GM23338 (cell line): ENCODE measurements at regions not wholly inside any gene's neighbourhood (a gene's known extent, or its start where the extent isn't known, plus 50 kb on each side); places are given as distances from the start of the nearest gene placed in this dataset.

Experiments used
- EZH2 ChIP-seq: fragments of 200-600 bp; sonication (generic); IDR thresholded peaks from one replicate; pipeline ENCODE4 v1.8.0; 2017; ENCODE audit warnings: antibody characterized with exemption, mild to moderate bottlenecking, low read depth; ENCODE audit not compliant: unreplicated experiment
- EZH2phosphoT487 ChIP-seq: fragments of 200-600 bp; sonication (generic); IDR thresholded peaks from one replicate; pipeline ENCODE4 v1.8.1; 2018; ENCODE audit warnings: antibody characterized with exemption; ENCODE audit not compliant: unreplicated experiment
- POLR2AphosphoS5 ChIP-seq: IDR thresholded peaks from 2 replicates; pipeline ENCODE4 v1.6.1; 2016; ENCODE audit warnings: antibody characterized with exemption, low read depth
- TF ChIP-seq, protein P1 (sequence below), 2 experiments: fragments of 200-600 bp in 1 of 2; sonication (generic) in 1 of 2; conservative IDR thresholded peaks; 2 replicates each; pipeline versions ENCODE4 v1.5.1 to v1.6.1; 2016 to 2017; ENCODE audit warnings: antibody characterized with exemption in 2 of 2, low read depth in 2 of 2, mild to moderate bottlenecking in 2 of 2, moderate library complexity in 1 of 2
- TF ChIP-seq, protein P2 (sequence below): IDR thresholded peaks from one replicate; pipeline ENCODE4 v1.6.1; 2018; ENCODE audit warnings: antibody characterized with exemption; ENCODE audit not compliant: unreplicated experiment

DNA sequence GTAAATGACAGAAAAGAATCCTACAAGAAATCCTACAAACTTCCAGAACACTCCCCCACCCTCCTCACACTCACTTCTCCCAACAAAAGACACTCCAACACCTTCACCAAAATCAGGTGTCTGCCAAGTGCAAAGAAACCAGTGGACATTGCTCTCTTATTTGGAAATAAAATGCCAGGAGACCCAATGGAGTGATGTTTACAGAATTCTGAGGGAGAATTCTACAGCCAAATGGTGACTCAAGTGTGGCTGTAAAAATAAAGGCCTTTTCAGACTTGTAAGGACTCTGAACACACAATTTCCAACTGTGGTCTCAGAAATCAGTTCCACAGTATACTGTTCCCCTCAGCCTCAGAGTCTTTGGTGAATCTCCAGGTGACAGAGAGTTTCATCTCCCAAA lies 109.6 kb upstream of the CARMIL1 start:
- TF ChIP-seq, protein P1, sequence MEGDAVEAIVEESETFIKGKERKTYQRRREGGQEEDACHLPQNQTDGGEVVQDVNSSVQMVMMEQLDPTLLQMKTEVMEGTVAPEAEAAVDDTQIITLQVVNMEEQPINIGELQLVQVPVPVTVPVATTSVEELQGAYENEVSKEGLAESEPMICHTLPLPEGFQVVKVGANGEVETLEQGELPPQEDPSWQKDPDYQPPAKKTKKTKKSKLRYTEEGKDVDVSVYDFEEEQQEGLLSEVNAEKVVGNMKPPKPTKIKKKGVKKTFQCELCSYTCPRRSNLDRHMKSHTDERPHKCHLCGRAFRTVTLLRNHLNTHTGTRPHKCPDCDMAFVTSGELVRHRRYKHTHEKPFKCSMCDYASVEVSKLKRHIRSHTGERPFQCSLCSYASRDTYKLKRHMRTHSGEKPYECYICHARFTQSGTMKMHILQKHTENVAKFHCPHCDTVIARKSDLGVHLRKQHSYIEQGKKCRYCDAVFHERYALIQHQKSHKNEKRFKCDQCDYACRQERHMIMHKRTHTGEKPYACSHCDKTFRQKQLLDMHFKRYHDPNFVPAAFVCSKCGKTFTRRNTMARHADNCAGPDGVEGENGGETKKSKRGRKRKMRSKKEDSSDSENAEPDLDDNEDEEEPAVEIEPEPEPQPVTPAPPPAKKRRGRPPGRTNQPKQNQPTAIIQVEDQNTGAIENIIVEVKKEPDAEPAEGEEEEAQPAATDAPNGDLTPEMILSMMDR (conservative IDR thresholded peaks at IDR 0.05; ENCODE audit: low read depth in 2 of 2), result no peak
- no peak for TF ChIP-seq EZH2
- no peak for TF ChIP-seq POLR2AphosphoS5
- TF ChIP-seq EZH2phosphoT487, result no peak
- TF ChIP-seq, protein P2, sequence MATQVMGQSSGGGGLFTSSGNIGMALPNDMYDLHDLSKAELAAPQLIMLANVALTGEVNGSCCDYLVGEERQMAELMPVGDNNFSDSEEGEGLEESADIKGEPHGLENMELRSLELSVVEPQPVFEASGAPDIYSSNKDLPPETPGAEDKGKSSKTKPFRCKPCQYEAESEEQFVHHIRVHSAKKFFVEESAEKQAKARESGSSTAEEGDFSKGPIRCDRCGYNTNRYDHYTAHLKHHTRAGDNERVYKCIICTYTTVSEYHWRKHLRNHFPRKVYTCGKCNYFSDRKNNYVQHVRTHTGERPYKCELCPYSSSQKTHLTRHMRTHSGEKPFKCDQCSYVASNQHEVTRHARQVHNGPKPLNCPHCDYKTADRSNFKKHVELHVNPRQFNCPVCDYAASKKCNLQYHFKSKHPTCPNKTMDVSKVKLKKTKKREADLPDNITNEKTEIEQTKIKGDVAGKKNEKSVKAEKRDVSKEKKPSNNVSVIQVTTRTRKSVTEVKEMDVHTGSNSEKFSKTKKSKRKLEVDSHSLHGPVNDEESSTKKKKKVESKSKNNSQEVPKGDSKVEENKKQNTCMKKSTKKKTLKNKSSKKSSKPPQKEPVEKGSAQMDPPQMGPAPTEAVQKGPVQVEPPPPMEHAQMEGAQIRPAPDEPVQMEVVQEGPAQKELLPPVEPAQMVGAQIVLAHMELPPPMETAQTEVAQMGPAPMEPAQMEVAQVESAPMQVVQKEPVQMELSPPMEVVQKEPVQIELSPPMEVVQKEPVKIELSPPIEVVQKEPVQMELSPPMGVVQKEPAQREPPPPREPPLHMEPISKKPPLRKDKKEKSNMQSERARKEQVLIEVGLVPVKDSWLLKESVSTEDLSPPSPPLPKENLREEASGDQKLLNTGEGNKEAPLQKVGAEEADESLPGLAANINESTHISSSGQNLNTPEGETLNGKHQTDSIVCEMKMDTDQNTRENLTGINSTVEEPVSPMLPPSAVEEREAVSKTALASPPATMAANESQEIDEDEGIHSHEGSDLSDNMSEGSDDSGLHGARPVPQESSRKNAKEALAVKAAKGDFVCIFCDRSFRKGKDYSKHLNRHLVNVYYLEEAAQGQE, result no peak
